ENCODE measurements at regions not wholly inside any gene's neighbourhood (a gene's known extent, or its start where the extent isn't known, plus 50 kb on each side); places are given as distances from the start of the nearest gene placed in this dataset.

- ATAC-seq (ENCODE audit: low read depth), result no peak
- Histone ChIP-seq H3K27ac (ENCODE audit: poor library complexity, severe bottlenecking) (no peak overlapping the region), H3K36me3 (ENCODE audit: low read depth) (no peaks in the 10 kb centered on the region), H3K9me3 (ENCODE audit: severe bottlenecking) (peaks cover 3% of the 10 kb centered on the region), H3K4me3 (ENCODE audit: severe bottlenecking) (no peak overlapping the region), H3K27me3 (ENCODE audit: insufficient read depth, poor library complexity, severe bottlenecking) (peaks cover 3% of the 10 kb centered on the region), H3K4me1 (ENCODE audit: insufficient read depth, poor library complexity, severe bottlenecking) (no peaks in the 10 kb centered on the region)
- peak; percentile 16 for DNase-seq (ENCODE audit: low spot score)
- TF ChIP-seq CTCF (IDR thresholded peaks at IDR 0.05; ENCODE audit: poor library complexity, severe bottlenecking), result no peak
Observed at GRCh38 chr10:131739206-131739605, 161.6 kb upstream of the PPP2R2D start.

- no peak for TF ChIP-seq CTCF (IDR thresholded peaks at IDR 0.05; ENCODE audit: poor library complexity, severe bottlenecking)
- Histone ChIP-seq H3K4me1 (ENCODE audit: insufficient read depth, poor library complexity, severe bottlenecking) (no peaks in the 10 kb centered on the region), H3K27me3 (ENCODE audit: insufficient read depth, poor library complexity, severe bottlenecking) (peaks cover 3% of the 10 kb centered on the region), H3K36me3 (ENCODE audit: low read depth) (no peaks in the 10 kb centered on the region), H3K9me3 (ENCODE audit: severe bottlenecking) (no peaks in the 10 kb centered on the region), H3K4me3 (ENCODE audit: severe bottlenecking) (no peak overlapping the region), H3K27ac (ENCODE audit: poor library complexity, severe bottlenecking) (no peak overlapping the region)
- ATAC-seq (ENCODE audit: low read depth) (no peak), DNase-seq (ENCODE audit: low spot score) (no peak)
Observed at GRCh38 chr10:131742500-131742951, 158.3 kb upstream of the PPP2R2D start.

GRCh38 chr10:131743190-131744151 lies 157.3 kb upstream of the PPP2R2D start:
- H3K9me3 ChIP-seq (ENCODE audit: severe bottlenecking), result no peaks in the 10 kb centered on the region
- H3K27ac ChIP-seq (ENCODE audit: poor library complexity, severe bottlenecking), result no peak overlapping the region
- H3K27me3 ChIP-seq (ENCODE audit: insufficient read depth, poor library complexity, severe bottlenecking), result peaks cover 3% of the 10 kb centered on the region
- DNase-seq (ENCODE audit: low spot score), result no peak
- no peak overlapping the region for H3K4me3 ChIP-seq (ENCODE audit: severe bottlenecking)
- TF ChIP-seq CTCF (IDR thresholded peaks at IDR 0.05; ENCODE audit: poor library complexity, severe bottlenecking), result no peak
- no peaks in the 10 kb centered on the region for H3K36me3 ChIP-seq (ENCODE audit: low read depth)
- no peaks in the 10 kb centered on the region for H3K4me1 ChIP-seq (ENCODE audit: insufficient read depth, poor library complexity, severe bottlenecking)
- ATAC-seq (ENCODE audit: low read depth), result 0 out of 3 replicates have a peak, but pooled peaks have one; percentile 41

- Histone ChIP-seq H3K4me1 (ENCODE audit: insufficient read depth, poor library complexity, severe bottlenecking) (no peaks in the 10 kb centered on the region), H3K27ac (ENCODE audit: poor library complexity, severe bottlenecking) (no peak overlapping the region), H3K36me3 (ENCODE audit: low read depth) (no peaks in the 10 kb centered on the region), H3K4me3 (ENCODE audit: severe bottlenecking) (no peak overlapping the region), H3K9me3 (ENCODE audit: severe bottlenecking) (no peaks in the 10 kb centered on the region), H3K27me3 (ENCODE audit: insufficient read depth, poor library complexity, severe bottlenecking) (peaks cover 3% of the 10 kb centered on the region)
- DNase-seq (ENCODE audit: low spot score), result no peak
- no peak for ATAC-seq (ENCODE audit: low read depth)
- no peak for TF ChIP-seq CTCF (IDR thresholded peaks at IDR 0.05; ENCODE audit: poor library complexity, severe bottlenecking)
Observed at GRCh38 chr10:131744346-131744745, 156.5 kb upstream of the PPP2R2D start.

- Histone ChIP-seq H3K27me3 (ENCODE audit: insufficient read depth, poor library complexity, severe bottlenecking) (peaks cover 3% of the 10 kb centered on the region), H3K27ac (ENCODE audit: poor library complexity, severe bottlenecking) (no peak overlapping the region), H3K4me3 (ENCODE audit: severe bottlenecking) (no peak overlapping the region), H3K4me1 (ENCODE audit: insufficient read depth, poor library complexity, severe bottlenecking) (no peaks in the 10 kb centered on the region), H3K36me3 (ENCODE audit: low read depth) (no peaks in the 10 kb centered on the region), H3K9me3 (ENCODE audit: severe bottlenecking) (no peaks in the 10 kb centered on the region)
- ATAC-seq (ENCODE audit: low read depth), result no peak
- no peak for TF ChIP-seq CTCF (IDR thresholded peaks at IDR 0.05; ENCODE audit: poor library complexity, severe bottlenecking)
- peak; percentile 42 for DNase-seq (ENCODE audit: low spot score)
Observed at GRCh38 chr10:131745591-131745990, 155.2 kb upstream of the PPP2R2D start.
